ENCODE measurements at regions not wholly inside any gene's neighbourhood (a gene's known extent, or its start where the extent isn't known, plus 50 kb on each side); places are given as distances from the start of the nearest gene placed in this dataset.
A peak's percentile ranks its signal among the peaks of the same experiment; 100 is the strongest.
"Not testable (repeated sequence)": the region's sequence is repeated elsewhere in the genome, so short reads cannot be mapped to it uniquely, and the experiment has no call there.

- no peaks in the 10 kb centered on the region for H3K27me3 ChIP-seq (ENCODE audit: control insufficient read depth, insufficient read depth, low read length)
- no peak overlapping the region for H3K4me3 ChIP-seq (ENCODE audit: low read depth, low read length)
- H3K36me3 ChIP-seq (ENCODE audit: control insufficient read depth, insufficient read depth, low read length) = no peaks in the 10 kb centered on the region
- FAIRE-seq (no peak), DNase-seq (ENCODE audit: low read depth) (no peak)
- no peak for TF ChIP-seq CTCF (IDR thresholded peaks at IDR 0.05; ENCODE audit: insufficient read depth, low read length, severe bottlenecking)
These were observed 62.4 kb upstream of the MSH6 start for GRCh38 chr2:47720559-47720958.

GRCh38 chr2:47720036-47720435 lies 62.9 kb upstream of the MSH6 start:
- no peak for TF ChIP-seq CTCF (IDR thresholded peaks at IDR 0.05; ENCODE audit: insufficient read depth, low read length, severe bottlenecking)

GRCh38 chr2:47719099-47719498 lies 63.8 kb upstream of the MSH6 start:
- Histone ChIP-seq H3K27me3 (ENCODE audit: control insufficient read depth, insufficient read depth, low read length) (no peaks in the 10 kb centered on the region), H3K4me3 (ENCODE audit: low read depth, low read length) (no peak overlapping the region), H3K36me3 (ENCODE audit: control insufficient read depth, insufficient read depth, low read length) (no peaks in the 10 kb centered on the region)
- no peak for FAIRE-seq
- no peak for DNase-seq (ENCODE audit: low read depth)
- TF ChIP-seq CTCF (IDR thresholded peaks at IDR 0.05; ENCODE audit: insufficient read depth, low read length, severe bottlenecking) = no peak

More at GRCh38 chr2:47720036-47720435, 62.9 kb upstream of the MSH6 start:
- Histone ChIP-seq H3K4me3 (ENCODE audit: low read depth, low read length) (no peak overlapping the region), H3K27me3 (ENCODE audit: control insufficient read depth, insufficient read depth, low read length) (no peaks in the 10 kb centered on the region), H3K36me3 (ENCODE audit: control insufficient read depth, insufficient read depth, low read length) (no peaks in the 10 kb centered on the region)
- FAIRE-seq (no peak), DNase-seq (ENCODE audit: low read depth) (peak; percentile 29)

- FAIRE-seq; H3K36me3 ChIP-seq (ENCODE audit: control insufficient read depth, insufficient read depth, low read length); DNase-seq (ENCODE audit: low read depth); H3K27me3 ChIP-seq (ENCODE audit: control insufficient read depth, insufficient read depth, low read length); H3K4me3 ChIP-seq (ENCODE audit: low read depth, low read length): not testable (repeated sequence)
These were observed 66.6 kb upstream of the MSH6 start for GRCh38 chr2:47716307-47716706.

- Histone ChIP-seq H3K36me3 (ENCODE audit: control insufficient read depth, insufficient read depth, low read length) (no peaks in the 10 kb centered on the region), H3K4me3 (ENCODE audit: low read depth, low read length) (no peak overlapping the region), H3K27me3 (ENCODE audit: control insufficient read depth, insufficient read depth, low read length) (no peaks in the 10 kb centered on the region)
- TF ChIP-seq CTCF (IDR thresholded peaks at IDR 0.05; ENCODE audit: insufficient read depth, low read length, severe bottlenecking) = no peak
- FAIRE-seq = no peak
- DNase-seq (ENCODE audit: low read depth) = no peak
These were observed 67.4 kb upstream of the MSH6 start for GRCh38 chr2:47715552-47715951.

GRCh38 chr2:47708801-47709499 lies 74.0 kb upstream of the MSH6 start:
- Histone ChIP-seq H3K27me3 (ENCODE audit: control insufficient read depth, insufficient read depth, low read length) (no peaks in the 10 kb centered on the region), H3K4me3 (ENCODE audit: low read depth, low read length) (no peak overlapping the region), H3K36me3 (ENCODE audit: control insufficient read depth, insufficient read depth, low read length) (no peaks in the 10 kb centered on the region)
- TF ChIP-seq CTCF (IDR thresholded peaks at IDR 0.05; ENCODE audit: insufficient read depth, low read length, severe bottlenecking) = no peak
- DNase-seq (ENCODE audit: low read depth) (no peak), FAIRE-seq (no peak)
